IMR-90 (cell line): ENCODE measurements at regions not wholly inside any gene's neighbourhood (a gene's known extent, or its start where the extent isn't known, plus 50 kb on each side); places are given as distances from the start of the nearest gene placed in this dataset.

Experiments used
- MAFK ChIP-seq: IDR thresholded peaks from 2 replicates; pipeline ENCODE4 v1.6.1; 2012; ENCODE audit warnings: low read depth, low read length, improper control_type of control experiment
- NFE2L2 ChIP-seq: fragments of 150-350 bp; IDR thresholded peaks from 2 replicates; pipeline ENCODE4 v1.6.1; 2016; ENCODE audit warnings: low read depth, mild to moderate bottlenecking, low read length
- POLR2A ChIP-seq: IDR thresholded peaks from 2 replicates; pipeline ENCODE4 v1.6.1; 2012; ENCODE audit warnings: mild to moderate bottlenecking, low read depth, low read length
- USF2 ChIP-seq: fragments of 150-350 bp; IDR thresholded peaks from 2 replicates; pipeline ENCODE4 v1.6.1; 2017; ENCODE audit warnings: mild to moderate bottlenecking, antibody characterized with exemption, low read length, low read depth
- TF ChIP-seq, protein P1 (sequence below): conservative IDR thresholded peaks from 2 replicates; pipeline ENCODE4 v1.5.1; 2012; ENCODE audit warnings: mild to moderate bottlenecking, low read depth, low read length, improper control_type of control experiment

DNA sequence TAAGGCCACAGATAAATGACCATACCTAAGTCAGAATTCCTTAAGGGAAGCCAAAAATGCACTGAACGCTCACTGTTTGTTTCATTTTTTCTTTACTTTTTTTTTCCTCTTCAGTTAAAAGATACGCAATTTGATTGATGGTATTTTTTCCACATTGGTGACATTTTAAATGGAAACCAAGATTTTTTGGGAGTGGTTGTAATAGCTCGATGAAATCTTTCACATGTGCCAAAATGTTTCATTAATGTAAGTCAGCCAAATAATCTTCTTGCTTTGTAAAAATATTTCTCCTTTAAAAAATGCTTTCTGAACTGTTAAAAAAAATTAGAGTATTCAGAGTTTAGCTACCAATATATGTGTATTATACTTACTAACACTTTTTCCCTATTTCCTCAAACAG is 339.8 kb downstream of the ZEB2 start:
- TF ChIP-seq MAFK (no peak), POLR2A (no peak), NFE2L2 (no peak), USF2 (no peak)
- TF ChIP-seq, protein P1, sequence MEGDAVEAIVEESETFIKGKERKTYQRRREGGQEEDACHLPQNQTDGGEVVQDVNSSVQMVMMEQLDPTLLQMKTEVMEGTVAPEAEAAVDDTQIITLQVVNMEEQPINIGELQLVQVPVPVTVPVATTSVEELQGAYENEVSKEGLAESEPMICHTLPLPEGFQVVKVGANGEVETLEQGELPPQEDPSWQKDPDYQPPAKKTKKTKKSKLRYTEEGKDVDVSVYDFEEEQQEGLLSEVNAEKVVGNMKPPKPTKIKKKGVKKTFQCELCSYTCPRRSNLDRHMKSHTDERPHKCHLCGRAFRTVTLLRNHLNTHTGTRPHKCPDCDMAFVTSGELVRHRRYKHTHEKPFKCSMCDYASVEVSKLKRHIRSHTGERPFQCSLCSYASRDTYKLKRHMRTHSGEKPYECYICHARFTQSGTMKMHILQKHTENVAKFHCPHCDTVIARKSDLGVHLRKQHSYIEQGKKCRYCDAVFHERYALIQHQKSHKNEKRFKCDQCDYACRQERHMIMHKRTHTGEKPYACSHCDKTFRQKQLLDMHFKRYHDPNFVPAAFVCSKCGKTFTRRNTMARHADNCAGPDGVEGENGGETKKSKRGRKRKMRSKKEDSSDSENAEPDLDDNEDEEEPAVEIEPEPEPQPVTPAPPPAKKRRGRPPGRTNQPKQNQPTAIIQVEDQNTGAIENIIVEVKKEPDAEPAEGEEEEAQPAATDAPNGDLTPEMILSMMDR, result no peak
